ENCODE measurements at regions not wholly inside any gene's neighbourhood (a gene's known extent, or its start where the extent isn't known, plus 50 kb on each side); places are given as distances from the start of the nearest gene placed in this dataset.

- no peak for DNase-seq
Observed at GRCh38 chr6:126529637-126530362, 189.9 kb downstream of the CENPW start.

- DNase-seq: no peak
Observed at GRCh38 chr6:126530775-126531174, 190.9 kb downstream of the CENPW start.

DNA sequence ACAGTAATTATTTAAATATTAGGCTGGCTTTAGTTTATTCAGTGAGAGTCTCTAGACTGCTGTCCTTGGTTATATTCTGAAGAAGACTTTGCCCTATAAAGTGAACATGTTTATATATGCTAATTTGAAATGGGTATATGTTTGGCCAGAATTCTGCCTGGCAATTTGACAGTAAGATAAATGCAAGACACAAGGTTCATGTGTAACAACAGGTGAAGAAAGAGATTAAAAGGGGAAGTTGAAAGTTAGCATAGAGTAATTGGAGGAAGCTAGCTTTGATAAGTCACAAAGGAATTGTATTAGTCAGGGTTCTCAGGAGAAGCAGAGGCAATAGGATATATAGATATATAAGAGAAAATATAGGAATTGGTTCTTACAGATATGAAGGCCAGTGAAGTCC lies 191.4 kb downstream of the CENPW start:
- DNase-seq: no peak

GRCh38 chr6:126531840-126532239 lies 191.9 kb downstream of the CENPW start:
- DNase-seq: no peak

DNA sequence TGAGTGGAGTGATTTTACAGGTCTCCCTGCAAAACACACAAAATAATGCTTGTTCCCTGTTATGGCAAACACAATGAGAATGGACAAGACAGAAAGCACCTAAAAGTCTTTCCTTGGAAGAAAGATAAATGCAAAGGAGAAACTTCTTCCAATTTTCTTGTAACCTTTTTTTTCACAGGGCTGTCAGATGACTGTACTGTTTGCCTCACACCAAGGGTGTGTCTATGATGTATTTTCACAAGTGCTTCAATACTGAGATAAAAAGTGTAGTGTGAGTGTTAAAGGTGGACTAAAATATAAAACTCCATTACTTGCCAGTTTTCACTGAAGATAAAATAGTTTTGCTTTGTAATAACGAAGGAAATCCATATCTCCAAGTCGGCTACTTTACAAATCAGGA lies 194.5 kb downstream of the CENPW start:
- no peak for DNase-seq

- no peak for DNase-seq
Observed at GRCh38 chr6:126535138-126535537, 195.2 kb downstream of the CENPW start.

GRCh38 chr6:126535595-126535994 lies 195.7 kb downstream of the CENPW start:
- no peak for DNase-seq

DNA sequence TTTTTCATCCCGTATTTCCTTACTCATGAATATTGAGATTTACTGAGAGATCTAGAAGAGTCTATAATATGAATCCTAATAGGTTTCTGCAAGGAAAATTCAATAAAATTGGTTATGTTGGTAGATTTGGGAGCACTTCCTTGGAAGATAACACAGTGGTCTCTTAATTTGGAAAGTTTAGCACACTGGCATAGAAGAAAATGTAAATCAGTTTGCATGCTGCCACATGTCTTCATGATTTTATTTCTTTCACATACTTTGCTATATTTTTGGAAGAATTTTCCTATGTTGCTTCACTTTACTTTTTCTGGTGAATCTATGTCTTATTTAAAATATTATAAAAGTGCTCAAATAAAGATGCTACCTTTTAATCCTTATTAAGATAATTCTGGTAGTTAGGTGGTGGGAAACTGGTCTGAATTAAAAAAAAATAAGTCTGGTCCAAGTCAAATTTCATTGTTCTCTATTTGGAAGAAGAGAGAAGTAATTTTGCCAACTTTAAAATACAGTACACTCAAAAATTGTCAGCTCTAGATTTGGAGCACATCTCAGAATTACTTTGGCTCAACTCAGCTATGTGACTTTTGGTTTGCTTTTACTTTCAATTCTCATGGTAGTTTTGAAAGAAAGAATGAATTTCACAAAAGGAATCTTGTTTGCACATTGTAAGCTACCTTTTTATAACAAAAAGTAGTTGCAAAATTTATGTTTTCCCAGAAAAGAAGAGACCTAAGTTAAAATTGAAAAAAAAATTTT lies 197.3 kb downstream of the CENPW start:
- no peak for DNase-seq

GRCh38 chr6:126539022-126539421 lies 199.1 kb downstream of the CENPW start:
- DNase-seq: no peak

DNA sequence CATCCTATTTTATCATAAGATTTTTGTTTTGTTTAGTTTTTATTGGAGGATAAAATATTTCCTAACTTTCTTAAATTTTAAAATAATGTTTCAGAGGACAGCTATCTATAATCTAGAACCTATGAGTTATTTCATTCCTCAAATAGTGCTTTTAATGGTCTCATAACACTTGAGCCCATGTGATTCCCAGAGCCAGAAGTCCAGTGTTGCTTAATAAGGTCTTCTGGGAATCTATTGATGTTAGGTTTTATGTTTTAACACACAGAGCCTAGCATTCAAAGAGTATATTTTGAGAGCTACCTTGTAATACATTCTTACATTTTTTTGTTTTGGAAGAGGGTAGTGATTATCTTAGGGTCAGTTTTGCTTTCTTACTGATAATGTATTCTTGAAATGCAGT lies 200.2 kb downstream of the CENPW start:
- no peak for DNase-seq

DNA sequence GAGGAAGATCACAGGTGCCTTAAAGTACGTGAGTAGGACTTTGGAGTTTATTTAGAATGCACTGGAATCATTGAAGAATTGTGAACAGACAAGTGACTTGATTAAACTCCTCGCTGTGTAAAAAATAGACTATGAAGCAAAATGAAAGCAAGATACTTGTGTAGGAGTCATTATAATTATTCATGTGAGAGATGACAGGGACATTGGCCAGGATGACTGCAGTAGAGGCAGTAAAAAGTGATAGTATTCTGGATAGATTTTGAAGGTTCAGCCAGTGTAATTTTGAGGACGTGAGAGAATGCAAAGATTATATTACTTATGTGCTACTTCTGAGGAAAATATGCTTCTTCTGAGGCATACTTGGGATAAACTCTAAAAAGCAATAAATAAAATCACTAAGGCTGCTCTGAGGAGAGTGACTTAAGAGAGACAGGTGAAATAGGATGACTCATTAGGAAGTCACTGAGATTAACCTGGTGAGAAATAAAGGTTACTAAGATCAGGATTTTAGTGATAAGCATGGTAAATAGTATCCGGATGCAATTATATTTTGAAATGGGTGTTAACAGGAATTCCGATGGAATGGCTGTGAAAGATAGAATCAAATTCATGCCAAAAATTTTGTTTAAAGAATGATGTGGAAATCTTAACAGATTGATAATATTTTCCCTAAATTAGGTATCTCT lies 202.0 kb downstream of the CENPW start:
- no peak for DNase-seq

- no peak for DNase-seq
Observed at GRCh38 chr6:126546541-126547120, 206.7 kb downstream of the CENPW start.

DNA sequence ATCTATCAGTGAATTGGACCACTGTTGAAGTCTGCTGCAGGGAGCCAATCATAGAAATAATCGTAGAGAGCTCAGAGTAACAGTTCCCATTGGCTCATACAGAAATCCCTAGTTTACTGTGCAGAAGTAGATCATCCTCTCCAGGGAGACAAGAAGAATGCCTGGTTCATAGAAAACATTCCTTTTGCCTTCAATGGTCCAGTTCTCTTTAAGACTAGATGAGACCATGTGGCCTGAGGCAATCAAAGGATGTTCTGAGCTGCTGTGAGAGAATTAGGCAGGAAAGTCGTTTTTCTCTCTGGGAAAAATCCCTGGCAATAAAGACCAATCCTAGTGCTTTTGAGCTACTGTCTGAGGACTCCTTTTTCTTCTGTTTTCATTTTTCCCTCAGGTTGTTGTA lies 208.4 kb downstream of the CENPW start:
- DNase-seq: no peak

GRCh38 chr6:126550323-126550722 lies 210.4 kb downstream of the CENPW start:
- DNase-seq: no peak

DNA sequence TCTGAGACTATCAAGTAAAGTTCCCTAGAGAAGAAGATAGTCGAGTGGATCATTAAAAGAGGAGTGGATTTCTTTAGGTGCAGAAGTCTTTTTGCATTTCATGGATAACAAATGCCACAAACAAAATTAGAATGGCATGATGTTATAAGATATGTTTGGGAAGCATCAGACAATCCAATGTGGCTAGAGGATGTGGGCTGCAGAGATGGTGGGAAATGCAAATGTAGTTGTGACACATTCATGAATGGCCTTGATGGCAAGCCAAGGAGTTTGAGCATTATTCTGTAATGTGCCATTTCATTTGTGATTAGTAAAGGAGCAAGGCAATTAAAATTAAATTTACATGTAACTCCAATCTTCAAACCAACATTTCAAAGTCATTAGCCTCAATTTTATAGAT lies 211.9 kb downstream of the CENPW start:
- DNase-seq: no peak

DNA sequence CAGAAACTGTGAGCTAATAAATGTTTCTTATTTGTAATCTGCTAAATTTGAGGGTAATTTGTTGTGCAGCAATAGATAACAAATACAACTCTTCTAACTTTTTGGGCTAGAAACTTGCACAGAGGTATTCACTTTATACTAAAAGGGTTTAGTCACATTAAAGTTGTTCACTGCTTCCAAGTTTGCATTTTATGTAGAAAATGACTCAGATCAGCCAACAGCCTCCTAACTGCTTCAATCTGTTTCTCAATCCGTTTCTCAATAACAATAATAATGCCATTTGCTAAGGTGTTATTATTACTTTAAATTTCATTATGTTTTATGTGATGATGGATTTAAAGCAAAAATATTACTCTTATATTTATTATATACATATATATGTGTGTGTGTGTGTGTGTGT lies 213.9 kb downstream of the CENPW start:
- DNase-seq: no peak

GRCh38 chr6:126570507-126570906 lies 230.6 kb downstream of the CENPW start:
- DNase-seq: no peak

DNA sequence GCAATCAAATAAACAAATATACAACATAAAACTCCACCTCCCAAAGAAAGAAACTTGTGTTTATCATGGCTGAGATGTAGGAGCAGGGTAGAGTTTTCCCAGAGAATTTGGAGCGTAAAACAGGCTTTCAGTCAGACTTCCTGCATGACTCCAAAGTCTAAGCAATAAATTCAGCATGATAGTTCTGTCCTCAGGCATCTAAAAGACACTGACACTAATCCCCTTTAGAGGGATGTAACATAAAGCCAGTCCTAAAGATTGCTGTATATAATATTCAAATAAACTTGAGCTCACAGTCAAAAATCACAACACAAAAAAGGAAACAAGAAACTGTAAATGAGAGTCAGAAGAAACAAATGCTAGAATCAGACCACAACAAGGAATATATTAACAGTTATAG lies 234.4 kb downstream of the CENPW start:
- no peak for DNase-seq

- DNase-seq: no peak
Observed at GRCh38 chr6:126581316-126581715, 241.4 kb downstream of the CENPW start.

- no peak for DNase-seq
Observed at GRCh38 chr6:126600258-126600916, 260.5 kb downstream of the CENPW start.

GRCh38 chr6:126603410-126603809 lies 263.5 kb downstream of the CENPW start:
- no peak for DNase-seq

DNA sequence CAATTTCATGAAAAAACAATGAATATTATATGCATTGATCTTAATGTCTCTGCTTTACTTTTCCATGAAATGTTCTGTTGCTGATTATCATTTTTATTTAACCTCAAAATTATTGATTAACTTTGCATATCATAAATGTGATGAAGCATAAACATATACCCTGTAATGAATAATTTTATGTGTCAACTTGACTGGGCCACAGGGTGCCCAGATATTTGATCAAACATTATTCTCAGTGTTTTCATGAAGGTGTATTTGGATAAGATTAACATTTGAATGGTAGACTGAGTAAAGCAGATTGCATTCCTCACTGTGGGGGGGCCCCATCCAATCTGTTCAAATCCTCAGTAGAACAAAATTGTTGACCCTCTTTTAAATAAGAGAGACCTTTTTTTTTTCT lies 265.2 kb downstream of the CENPW start:
- no peak for DNase-seq

DNA sequence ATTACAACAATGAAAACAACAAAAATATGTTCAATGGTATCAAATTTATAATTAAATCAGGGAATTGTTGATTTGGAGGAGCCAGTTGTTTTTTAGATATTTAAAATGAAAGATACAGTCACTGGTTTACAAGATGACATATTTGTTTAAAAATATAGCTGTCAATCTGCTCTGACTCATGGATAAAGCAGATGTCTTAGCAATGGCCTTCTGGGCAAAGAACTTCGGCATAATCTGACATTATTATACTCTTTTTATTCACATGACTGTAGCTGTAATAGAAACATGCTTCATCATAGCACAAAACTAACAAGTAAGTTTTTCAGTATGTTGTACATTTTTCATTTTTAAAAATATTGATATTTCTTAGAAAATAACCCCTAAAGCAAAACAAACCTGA lies 267.4 kb downstream of the CENPW start:
- DNase-seq: no peak

Data from femur (tissue), 1 donor.